SU-DHL-6 (cell line): ENCODE measurements at regions not wholly inside any gene's neighbourhood (a gene's known extent, or its start where the extent isn't known, plus 50 kb on each side); places are given as distances from the start of the nearest gene placed in this dataset.

Experiments used
- H2AFZ ChIP-seq: fragments of 200-600 bp; sonication (generic); 2 replicates; pipeline ENCODE4 v1.6.1; 2014; ENCODE audit warnings: low read depth, mild to moderate bottlenecking, moderate library complexity, mixed read lengths, antibody characterized with exemption, low read length; ENCODE audit not compliant: severe bottlenecking
- H3F3A ChIP-seq: fragments of 200-600 bp; shearing (Covaris generic); 2 replicates; pipeline ENCODE4 v1.6.0; 2016; ENCODE audit warnings: antibody characterized with exemption, mild to moderate bottlenecking; ENCODE audit not compliant: insufficient read depth
- H3K27ac ChIP-seq: fragments of 200-600 bp; sonication (generic); 2 replicates; pipeline ENCODE4 v1.5.1; 2016; ENCODE audit warnings: low read depth, mild to moderate bottlenecking, low read length, moderate library complexity, mixed read lengths
- H3K27me3 ChIP-seq: fragments of 200-600 bp; sonication (generic), shearing (Covaris generic); 2 replicates; pipeline ENCODE4 v1.6.0; 2014; ENCODE audit warnings: mild to moderate bottlenecking, low read length
- H3K36me3 ChIP-seq: fragments of 200-600 bp; sonication (generic); 2 replicates; pipeline ENCODE4 v1.6.1; 2014; ENCODE audit warnings: mild to moderate bottlenecking, low read length, mixed read lengths
- H3K4me2 ChIP-seq: fragments of 300-600, 200-600 bp; shearing (Covaris generic), sonication (generic); 2 replicates; pipeline ENCODE4 v1.6.0; 2014; ENCODE audit warnings: low read length, low read depth, mild to moderate bottlenecking; ENCODE audit not compliant: poor library complexity, severe bottlenecking
- H3K4me3 ChIP-seq: fragments of 200-600 bp; sonication (generic); 2 replicates; pipeline ENCODE4 v1.5.1; 2014; ENCODE audit warnings: antibody characterized with exemption, low read length, mild to moderate bottlenecking, mixed read lengths; ENCODE audit not compliant: insufficient read depth, poor library complexity, severe bottlenecking
- H3K79me2 ChIP-seq: fragments of 200-600 bp; sonication (generic); 2 replicates; pipeline ENCODE4 v1.6.1; 2014; ENCODE audit warnings: mild to moderate bottlenecking, low read length, moderate library complexity; ENCODE audit not compliant: insufficient read depth
- H3K9ac ChIP-seq: fragments of 200-600 bp; sonication (generic); 2 replicates; pipeline ENCODE4 v1.7.0; 2014; ENCODE audit warnings: mild to moderate bottlenecking, low read length
- H3K9me2 ChIP-seq: fragments of 200-600 bp; sonication (generic); replicated peaks from 2 replicates; pipeline ENCODE4 v1.6.1; 2014; ENCODE audit warnings: low read length; ENCODE audit not compliant: insufficient read depth
- H3K9me3 ChIP-seq: fragments of 200-600 bp; sonication (generic); 2 replicates; pipeline ENCODE4 v1.6.1; 2014; ENCODE audit warnings: low read length, mixed read lengths; ENCODE audit not compliant: insufficient read depth
- H4K20me1 ChIP-seq: fragments of 200-600 bp; sonication (generic); 2 replicates; pipeline ENCODE4 v1.6.1; 2014; ENCODE audit warnings: low read depth, mild to moderate bottlenecking, antibody characterized with exemption, low read length, moderate library complexity, mixed read lengths
- CTCF ChIP-seq: fragments of 200-600 bp; sonication (generic); IDR thresholded peaks from one replicate; pipeline ENCODE4 v1.5.1; 2017; ENCODE audit warnings: antibody characterized with exemption, mild to moderate bottlenecking, low read length, moderate library complexity; ENCODE audit not compliant: insufficient read depth, poor library complexity, severe bottlenecking
- EZH2phosphoT487 ChIP-seq: fragments of 200-600 bp; sonication (generic), shearing (Covaris generic); conservative IDR thresholded peaks from 2 replicates; pipeline ENCODE4 v1.6.1; 2018; ENCODE audit warnings: mild to moderate bottlenecking, antibody characterized with exemption, low read length, moderate library complexity, mixed read lengths

- Histone ChIP-seq H3K27ac (no peak overlapping the region), H3K36me3 (no peaks in the 10 kb centered on the region), H3K4me2 (no peak overlapping the region)
These were observed 248.0 kb upstream of the FZD8 start for GRCh38 chr10:35889971-35890675.

GRCh38 chr10:35889226-35889625 lies 247.1 kb upstream of the FZD8 start:
- Histone ChIP-seq H3K9me2 (no peaks in the 10 kb centered on the region), H3K9me3 (no peaks in the 10 kb centered on the region), H3K27me3 (no peaks in the 10 kb centered on the region), H4K20me1 (no peaks in the 10 kb centered on the region), H3F3A (no peaks in the 10 kb centered on the region), H3K4me3 (no peak overlapping the region), H3K27ac (no peak overlapping the region), H3K9ac (no peak overlapping the region), H3K4me2 (no peak overlapping the region), H2AFZ (no peak overlapping the region), H3K36me3 (no peaks in the 10 kb centered on the region), H3K79me2 (no peaks in the 10 kb centered on the region)
- TF ChIP-seq EZH2phosphoT487 (no peak), CTCF (no peak)

More at GRCh38 chr10:35889971-35890675, 248.0 kb upstream of the FZD8 start:
- no peaks in the 10 kb centered on the region for H4K20me1 ChIP-seq
- no peaks in the 10 kb centered on the region for H3K9me2 ChIP-seq
- no peaks in the 10 kb centered on the region for H3K9me3 ChIP-seq
- no peak for TF ChIP-seq EZH2phosphoT487
- TF ChIP-seq CTCF, result no peak
- no peaks in the 10 kb centered on the region for H3K27me3 ChIP-seq
- H2AFZ ChIP-seq, result no peak overlapping the region
- no peaks in the 10 kb centered on the region for H3F3A ChIP-seq
- no peak overlapping the region for H3K4me3 ChIP-seq
- H3K79me2 ChIP-seq, result no peaks in the 10 kb centered on the region
- no peak overlapping the region for H3K9ac ChIP-seq

- Histone ChIP-seq H3K4me3 (no peak overlapping the region), H3K9ac (no peak overlapping the region), H3F3A (no peaks in the 10 kb centered on the region), H4K20me1 (no peaks in the 10 kb centered on the region), H3K27me3 (no peaks in the 10 kb centered on the region), H3K9me3 (no peaks in the 10 kb centered on the region), H3K79me2 (no peaks in the 10 kb centered on the region), H3K4me2 (no peak overlapping the region), H3K9me2 (no peaks in the 10 kb centered on the region), H2AFZ (no peak overlapping the region), H3K27ac (no peak overlapping the region), H3K36me3 (no peaks in the 10 kb centered on the region)
- TF ChIP-seq CTCF (no peak), EZH2phosphoT487 (no peak)
These were observed 246.3 kb upstream of the FZD8 start for GRCh38 chr10:35888400-35888799.
